HepG2 (cell line): ENCODE measurements at regions not wholly inside any gene's neighbourhood (a gene's known extent, or its start where the extent isn't known, plus 50 kb on each side); places are given as distances from the start of the nearest gene placed in this dataset.

Experiments
- ELF4 ChIP-seq: sonication (generic); formaldehyde crosslinking; IDR thresholded peaks from 2 replicates; pipeline ENCODE4 v1.5.0; 2020; ENCODE audit warnings: missing genetic modification reagents, mild to moderate bottlenecking, moderate library complexity, borderline replicate concordance
- HNRNPUL1 ChIP-seq: fragments of 200-400 bp; formaldehyde crosslinking; IDR thresholded peaks from 2 replicates; pipeline ENCODE4 v1.6.1; 2017; ENCODE audit warnings: low read depth, mild to moderate bottlenecking, low read length, moderate library complexity
- PRDM10 ChIP-seq: sonication (generic); formaldehyde crosslinking; IDR thresholded peaks from 2 replicates; pipeline ENCODE4 v1.4.0; 2020; ENCODE audit warnings: low read depth, missing genetic modification reagents
- SETDB1 ChIP-seq: sonication (generic); formaldehyde crosslinking; IDR thresholded peaks from 2 replicates; pipeline ENCODE4 v1.5.1; 2020; ENCODE audit warnings: missing genetic modification reagents, mild to moderate bottlenecking, borderline replicate concordance

- TF ChIP-seq PRDM10, result no peak
- no peak for TF ChIP-seq SETDB1 (CRISPR knock-in tag)
- TF ChIP-seq HNRNPUL1, result no peak
- no peak for TF ChIP-seq ELF4 (CRISPR knock-in tag)
Measured at GRCh38 chr3:96449803-96450202, 364.6 kb upstream of the EPHA6 start.
